Liver (tissue), 8 donors: ENCODE measurements at regions not wholly inside any gene's neighbourhood (a gene's known extent, or its start where the extent isn't known, plus 50 kb on each side); places are given as distances from the start of the nearest gene placed in this dataset.

Source experiments
- DNase-seq: peaks from one replicate; pipeline ENCODE4 v3.0.0-alpha.2; 2017; ENCODE audit warnings: low spot score
- H3K27ac ChIP-seq, 2 donors: one replicate each; pipeline ENCODE4 v1.7.0; 2013; ENCODE audit warnings: inconsistent platforms in 2 of 2, low read length in 2 of 2, control low read depth in 1 of 2, low read depth in 1 of 2, mild to moderate bottlenecking in 1 of 2
- H3K27me3 ChIP-seq, 4 donors: one replicate each; pipeline versions ENCODE4 v1.6.1 to v1.7.0; 2013; ENCODE audit warnings: low read length in 3 of 4, inconsistent platforms in 1 of 4, mild to moderate bottlenecking in 1 of 4, moderate library complexity in 1 of 4; ENCODE audit not compliant: control insufficient read depth in 4 of 4, insufficient read depth in 4 of 4
- H3K36me3 ChIP-seq, 4 donors: one replicate each; pipeline versions ENCODE4 v1.6.1 to v1.7.0; 2013; ENCODE audit warnings: low read length in 3 of 4, mild to moderate bottlenecking in 3 of 4, low read depth in 1 of 4, moderate library complexity in 1 of 4; ENCODE audit not compliant: control insufficient read depth in 4 of 4, insufficient read depth in 3 of 4
- H3K4me1 ChIP-seq, 4 donors: one replicate each; pipeline versions ENCODE4 v1.6.1 to v1.7.0; 2013; ENCODE audit warnings: low read length in 3 of 4, mild to moderate bottlenecking in 3 of 4, moderate library complexity in 1 of 4; ENCODE audit not compliant: control insufficient read depth in 4 of 4, insufficient read depth in 4 of 4
- H3K4me3 ChIP-seq, 3 donors: one replicate each; pipeline versions ENCODE4 v1.6.1 to v1.7.0; 2013; ENCODE audit warnings: low read length in 3 of 3, control low read depth in 1 of 3, low read depth in 1 of 3, mild to moderate bottlenecking in 1 of 3
- H3K9ac ChIP-seq, 2 donors: one replicate each; pipeline ENCODE4 v1.7.0; 2013; ENCODE audit warnings: low read length in 2 of 2, mild to moderate bottlenecking in 2 of 2, moderate library complexity in 2 of 2, control low read depth in 1 of 2, low read depth in 1 of 2
- H3K9me3 ChIP-seq, 4 donors: one replicate each; pipeline versions ENCODE4 v1.6.1 to v1.7.0; 2013; ENCODE audit warnings: low read length in 3 of 4; ENCODE audit not compliant: control insufficient read depth in 4 of 4
- ATF3 ChIP-seq: IDR thresholded peaks from 2 replicates; pipeline ENCODE4 v1.6.1; 2016; ENCODE audit warnings: antibody characterized with exemption
- CTCF ChIP-seq: fragments of 150-350 bp; IDR thresholded peaks from 2 replicates; pipeline ENCODE4 v1.5.1; 2017; ENCODE audit warnings: improper control_type of control experiment, low read depth, low read length; ENCODE audit not compliant: missing input control
- EGR1 ChIP-seq, 2 donors: IDR thresholded peaks; 2 replicates each; pipeline ENCODE4 v1.6.1; 2016 to 2018; ENCODE audit warnings: antibody characterized with exemption in 2 of 2, low read depth in 2 of 2
- FOXA1 ChIP-seq: IDR thresholded peaks from 2 replicates; pipeline ENCODE4 v1.6.1; 2016; ENCODE audit warnings: antibody characterized with exemption
- HNF4A ChIP-seq, 2 donors: conservative IDR thresholded peaks; 2 replicates each; pipeline ENCODE4 v1.6.1; 2016; ENCODE audit warnings: antibody characterized with exemption in 2 of 2, mild to moderate bottlenecking in 2 of 2
- JUND ChIP-seq, 2 donors: IDR thresholded peaks; 2 replicates each; pipeline ENCODE4 v1.6.1; 2016; ENCODE audit warnings: antibody characterized with exemption in 2 of 2
- MAX ChIP-seq: IDR thresholded peaks from 2 replicates; pipeline ENCODE4 v1.6.1; 2016; ENCODE audit warnings: antibody characterized with exemption
- NR2F2 ChIP-seq: IDR thresholded peaks from 2 replicates; pipeline ENCODE4 v1.6.1; 2016; ENCODE audit warnings: antibody characterized with exemption
- RAD21 ChIP-seq, 2 donors: IDR thresholded peaks; 2 replicates each; pipeline ENCODE4 v1.6.1; 2016; ENCODE audit warnings: antibody characterized with exemption in 2 of 2, mild to moderate bottlenecking in 2 of 2
- REST ChIP-seq: IDR thresholded peaks from 2 replicates; pipeline ENCODE4 v1.6.1; 2016; ENCODE audit warnings: antibody characterized with exemption, mild to moderate bottlenecking
- SP1 ChIP-seq: IDR thresholded peaks from 2 replicates; pipeline ENCODE4 v1.6.1; 2018; ENCODE audit warnings: antibody characterized with exemption, mild to moderate bottlenecking
- TAF1 ChIP-seq: conservative IDR thresholded peaks from 2 replicates; pipeline ENCODE4 v1.6.1; 2016; ENCODE audit warnings: antibody characterized with exemption, mild to moderate bottlenecking
- YY1 ChIP-seq: IDR thresholded peaks from 2 replicates; pipeline ENCODE4 v1.6.1; 2016; ENCODE audit warnings: antibody characterized with exemption, mild to moderate bottlenecking
- ZBTB33 ChIP-seq: IDR thresholded peaks from 2 replicates; pipeline ENCODE4 v1.6.1; 2016; ENCODE audit warnings: antibody characterized with exemption
- WGBS: extraction: QIAGEN DNeasy Blood & Tissue Kit; methylation state at CpG from one replicate; pipeline ENCODE4 v1.1.7; 2013; 5-methylcytosine and 5-hydroxymethylcytosine counted together
- donor health status: healthy.
- donor health status: healthy.
- donor health status: healthy.
- donor health status: healthy.
- donor health status: healthy.

- WGBS = 64% methylated on average over 4 of the region's 4 CpGs
- no peak for TF ChIP-seq CTCF
- TF ChIP-seq NR2F2 = no peak
- TF ChIP-seq ZBTB33 = no peak
- no peak for TF ChIP-seq HNF4A (conservative IDR thresholded peaks at IDR 0.05)
- TF ChIP-seq REST = no peak
- no peak for TF ChIP-seq ATF3
- no peak for TF ChIP-seq EGR1 (IDR thresholded peaks at IDR 0.05; ENCODE audit: low read depth in 2 of 2)
- no peak for TF ChIP-seq MAX
- no peaks in the 10 kb centered on the region for H3K27me3 ChIP-seq
- H3K9me3 ChIP-seq = peaks cover 0 to 5% (median 2%) of the 10 kb centered on the region in 4 donors
- no peak overlapping the region for H3K27ac ChIP-seq
- no peaks in the 10 kb centered on the region for H3K4me1 ChIP-seq
- DNase-seq = no peak
- H3K4me3 ChIP-seq = no peak overlapping the region
- H3K9ac ChIP-seq = no peak overlapping the region
- no peaks in the 10 kb centered on the region for H3K36me3 ChIP-seq
Measured at GRCh38 chr3:34203386-34203785, 405.0 kb downstream of the PDCD6IP start.

- Histone ChIP-seq H3K27ac (no peak overlapping the region), H3K4me3 (no peak overlapping the region), H3K36me3 (no peaks in the 10 kb centered on the region), H3K9me3 (peaks cover 0 to 5% (median 2%) of the 10 kb centered on the region in 4 donors), H3K27me3 (no peaks in the 10 kb centered on the region), H3K4me1 (no peaks in the 10 kb centered on the region), H3K9ac (no peak overlapping the region)
- TF ChIP-seq TAF1 (no peak), ZBTB33 (no peak), EGR1 (IDR thresholded peaks at IDR 0.05; ENCODE audit: low read depth in 2 of 2) (no peak), JUND (IDR thresholded peaks at IDR 0.05) (no peak), HNF4A (conservative IDR thresholded peaks at IDR 0.05) (no peak), MAX (no peak), ATF3 (no peak), YY1 (no peak), RAD21 (IDR thresholded peaks at IDR 0.05) (no peak), SP1 (no peak), FOXA1 (no peak), NR2F2 (no peak)
- 24% methylated on average over 2 of the region's 2 CpGs for WGBS
- DNase-seq = no peak
Measured at GRCh38 chr3:34207002-34207401, 408.6 kb downstream of the PDCD6IP start.
